ENCODE measurements at regions not wholly inside any gene's neighbourhood (a gene's known extent, or its start where the extent isn't known, plus 50 kb on each side); places are given as distances from the start of the nearest gene placed in this dataset.

DNA sequence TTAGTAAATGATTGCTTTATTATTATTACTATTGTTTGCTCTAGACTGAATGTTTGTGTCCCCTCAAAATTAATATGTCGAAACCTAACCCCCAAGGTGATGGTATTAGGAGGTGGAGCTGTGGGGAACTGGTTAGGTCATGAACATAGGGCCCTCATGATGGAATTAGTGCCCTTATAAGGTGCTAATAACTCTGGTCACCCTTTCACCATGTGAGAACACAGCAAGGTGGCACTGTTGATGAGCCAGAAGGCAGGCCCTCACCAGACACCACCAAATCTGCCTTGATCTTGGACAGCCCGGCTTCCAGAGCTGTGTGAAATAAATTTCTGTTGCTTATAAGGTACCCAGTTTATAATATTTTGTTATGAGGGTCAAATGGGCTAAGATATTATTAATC, 95.8 kb downstream of the BDNF start:
- no peak for DNase-seq

- peak in 1 of 14 donors; percentile 44 for DNase-seq
Measured at GRCh38 chr11:27603376-27603990, 96.8 kb downstream of the BDNF start.

GRCh38 chr11:27600656-27601055, 94.1 kb upstream of the LIN7C start:
- DNase-seq: no peak

GRCh38 chr11:27599217-27599616, 92.6 kb upstream of the LIN7C start:
- no peak for DNase-seq

DNA sequence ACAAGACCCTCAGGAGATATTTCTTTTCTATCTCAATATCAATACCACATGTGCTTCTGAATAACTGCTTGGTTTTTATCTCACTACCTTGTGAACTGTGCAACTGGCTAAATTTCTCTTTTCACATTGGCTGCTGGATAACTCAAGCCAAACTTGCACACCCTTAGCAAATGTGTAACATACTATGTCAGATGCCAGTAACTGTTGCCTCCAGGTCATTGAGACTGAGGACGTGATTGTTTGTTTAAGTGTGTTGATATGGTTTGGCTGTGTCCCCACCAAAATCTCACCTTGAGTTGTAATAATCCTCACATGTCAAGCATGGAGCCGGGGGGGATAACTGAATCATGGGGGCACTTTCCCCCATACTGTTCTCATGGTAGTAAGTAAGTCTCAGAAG, 90.2 kb upstream of the LIN7C start:
- no peak for DNase-seq

DNA sequence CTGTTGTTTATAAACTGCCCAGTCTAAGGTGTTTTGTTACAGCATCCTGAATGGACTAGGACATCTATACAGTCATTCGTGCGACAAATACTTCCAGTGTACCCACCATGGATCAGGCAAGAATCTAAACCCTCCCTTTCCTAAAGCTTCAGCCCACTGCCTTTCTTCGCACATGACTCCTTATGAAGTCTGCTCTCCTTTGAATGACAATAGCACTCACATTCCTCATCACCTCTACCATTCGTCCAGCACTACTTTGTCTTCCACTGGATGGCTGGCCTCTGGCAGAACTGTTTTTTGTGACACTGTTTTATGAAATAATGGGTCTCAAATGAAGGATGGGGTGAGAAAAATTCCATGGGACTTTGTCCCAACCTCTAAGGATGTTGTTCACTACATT, 89.8 kb upstream of the LIN7C start:
- no peak for DNase-seq

DNA sequence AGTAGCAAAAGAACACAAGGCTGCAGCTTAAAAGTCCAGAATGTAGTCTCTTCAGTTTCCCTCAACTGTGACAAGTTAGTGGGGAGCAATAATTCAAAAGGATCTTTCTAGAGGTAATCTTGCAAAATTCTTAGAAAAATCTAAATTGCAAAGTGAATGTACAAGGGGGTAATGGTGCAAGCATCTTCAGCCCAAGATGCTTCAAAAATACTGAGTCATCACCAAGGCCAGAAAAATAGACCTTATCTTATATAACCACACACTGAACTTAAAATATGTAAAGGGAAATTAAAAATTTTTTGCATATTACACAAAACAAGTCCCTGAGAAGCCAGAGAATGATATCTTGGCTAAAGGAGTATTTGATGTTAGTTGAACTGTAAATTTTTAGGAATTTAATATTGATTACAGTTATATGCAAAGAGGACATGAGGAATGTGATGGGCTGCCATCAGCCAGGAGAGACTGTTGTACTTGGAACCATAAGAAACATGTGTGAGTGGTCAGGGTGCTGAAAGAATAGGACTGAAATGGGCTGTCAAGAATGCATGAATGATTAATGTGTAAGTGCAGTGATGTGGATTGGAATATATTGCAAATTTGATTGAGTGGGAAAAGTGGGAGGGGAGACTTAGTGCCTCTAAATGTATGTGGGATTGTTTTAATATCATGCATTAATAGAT, 85.7 kb upstream of the LIN7C start:
- no peak for DNase-seq

DNA sequence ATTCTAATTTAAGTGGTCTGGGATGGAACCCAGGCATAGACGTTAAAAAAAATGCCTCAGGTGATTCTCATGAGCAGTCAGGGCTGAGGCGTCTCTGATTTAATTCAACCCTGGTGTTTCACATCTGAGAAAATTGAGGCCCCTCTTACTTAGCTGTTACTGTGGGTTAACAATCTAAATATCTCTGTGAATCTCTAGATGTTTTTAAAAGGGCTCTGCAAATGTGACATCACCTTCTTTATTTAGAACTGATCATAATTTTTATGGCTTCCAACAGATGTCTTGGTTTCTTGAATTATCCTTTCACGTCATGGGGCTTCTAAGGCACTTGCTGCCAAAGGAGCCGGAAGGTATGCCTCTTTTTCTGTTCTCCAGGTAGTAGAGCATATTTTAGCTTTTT, 76.1 kb upstream of the LIN7C start:
- DNase-seq: no peak

DNA sequence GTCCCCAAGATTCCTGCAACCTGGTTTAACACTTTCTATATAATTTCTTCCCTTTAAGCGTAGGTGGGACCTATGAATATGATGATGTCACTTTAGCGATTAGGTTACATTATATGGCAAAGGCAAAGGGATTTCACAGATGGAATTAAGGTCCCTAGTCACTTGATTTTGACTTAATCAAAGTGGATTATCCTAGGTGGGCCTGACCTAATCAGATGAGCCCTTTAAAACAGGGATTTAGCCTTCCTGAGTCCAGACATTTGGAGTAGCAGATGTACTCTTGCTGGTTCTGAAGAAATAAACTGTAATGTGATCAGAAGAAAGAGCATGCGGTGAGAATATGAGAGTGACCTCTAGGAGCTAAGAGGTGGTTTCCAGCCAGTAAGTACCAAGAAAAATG, 67.8 kb upstream of the LIN7C start:
- no peak for DNase-seq

- no peak for DNase-seq
Measured at GRCh38 chr11:27573024-27573423, 66.5 kb upstream of the LIN7C start.

- no peak for DNase-seq
Measured at GRCh38 chr11:27571154-27571810, 64.7 kb upstream of the LIN7C start.

GRCh38 chr11:27570542-27570941, 64.0 kb upstream of the LIN7C start:
- no peak for DNase-seq

DNA sequence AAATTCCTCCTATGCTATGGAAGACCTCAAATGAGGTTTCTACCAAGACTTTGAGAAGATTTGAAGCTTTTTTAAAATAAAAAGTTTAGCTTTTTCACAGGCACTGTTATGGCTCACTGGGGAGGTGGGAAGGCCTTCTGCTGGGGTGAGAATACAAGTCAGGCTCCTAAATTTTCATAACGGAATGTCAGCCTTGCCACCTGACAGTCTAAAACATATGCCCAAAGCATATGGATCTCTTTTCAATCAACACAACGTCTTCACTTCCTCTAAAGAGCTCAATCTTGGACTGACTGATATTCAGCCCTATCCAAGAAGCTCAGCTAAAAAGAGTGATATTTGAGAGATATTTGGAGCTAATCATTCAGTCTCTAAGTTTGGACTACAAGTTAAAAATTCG, 57.1 kb upstream of the LIN7C start:
- no peak for DNase-seq

DNA sequence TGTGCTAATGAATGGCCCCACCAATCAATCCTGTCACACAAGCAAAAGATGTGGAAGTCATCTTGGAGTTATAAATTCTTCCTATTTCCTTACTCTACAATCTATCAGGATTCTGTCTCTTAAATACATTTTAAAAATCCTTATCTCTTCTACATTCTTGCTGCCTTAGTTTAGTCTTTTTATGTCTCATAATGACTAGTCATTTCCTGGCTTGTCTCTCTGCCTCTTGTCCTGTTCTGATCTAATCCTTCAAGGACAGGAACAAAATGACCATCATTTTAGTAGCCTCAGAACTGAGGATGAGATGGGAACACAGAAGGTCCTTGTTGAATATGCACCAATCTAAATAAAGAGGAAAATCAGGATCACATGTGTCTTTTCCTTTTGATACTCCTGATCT, 56.6 kb upstream of the LIN7C start:
- DNase-seq: no peak

- no peak for DNase-seq
Measured at GRCh38 chr11:27558401-27558800, 51.8 kb upstream of the LIN7C start.

DNA sequence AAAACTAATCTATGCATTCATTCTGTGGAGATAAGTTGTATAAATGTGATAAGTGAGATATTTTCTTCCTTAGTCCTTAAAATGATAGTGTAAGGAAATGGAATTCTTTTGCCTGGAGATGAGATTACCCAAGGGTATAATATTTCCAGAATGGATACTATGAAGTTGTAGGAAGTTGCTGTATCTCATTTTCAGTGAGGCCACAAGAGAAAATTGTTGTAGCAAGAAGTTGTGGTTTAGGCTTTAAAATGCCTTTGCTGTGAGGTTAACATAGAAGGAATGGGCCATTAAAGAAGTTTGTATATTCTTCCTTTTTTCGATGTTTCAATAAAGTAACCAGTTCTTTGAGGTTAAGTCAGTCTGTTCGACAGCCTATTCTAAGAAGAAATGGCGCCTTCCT, 50.7 kb upstream of the LIN7C start:
- no peak for DNase-seq
